CD4-positive, CD25-positive, alpha-beta regulatory T cell (primary cell): ENCODE measurements at regions not wholly inside any gene's neighbourhood (a gene's known extent, or its start where the extent isn't known, plus 50 kb on each side); places are given as distances from the start of the nearest gene placed in this dataset.
"Not testable (repeated sequence)": the region's sequence is repeated elsewhere in the genome, so short reads cannot be mapped to it uniquely, and the experiment has no call there.

ENCODE experiments used
- ATAC-seq, 2 donors: fragments of 150-1000 bp; cut with Tn5 transposase; one replicate each; pipeline ENCODE4 v1.10.0; 2021; ENCODE audit warnings: low read depth in 2 of 2, moderate number of reproducible peaks in 2 of 2, moderate library complexity in 1 of 2
- DNase-seq, 3 donors: peaks; one replicate each; pipeline versions ENCODE4 v3.0.0 to v3.0.0-alpha.2; 2012 to 2022; ENCODE audit warnings: mixed read lengths in 1 of 3
- H3K27ac ChIP-seq: one replicate; pipeline ENCODE4 v1.7.0; 2013; ENCODE audit warnings: mild to moderate bottlenecking, low read length; ENCODE audit not compliant: insufficient read depth, poor library complexity, severe bottlenecking
- H3K27me3 ChIP-seq: one replicate; pipeline ENCODE4 v1.7.0; 2013; ENCODE audit warnings: low read length; ENCODE audit not compliant: control insufficient read depth, insufficient read depth
- H3K36me3 ChIP-seq: one replicate; pipeline ENCODE4 v1.7.0; 2013; ENCODE audit warnings: mild to moderate bottlenecking, low read length, moderate library complexity; ENCODE audit not compliant: control insufficient read depth, insufficient read depth
- H3K4me1 ChIP-seq: 2 replicates; pipeline ENCODE4 v1.7.0; 2013; ENCODE audit warnings: mild to moderate bottlenecking, low read length; ENCODE audit not compliant: insufficient read depth, control insufficient read depth, poor library complexity, severe bottlenecking
- H3K4me3 ChIP-seq: one replicate; pipeline ENCODE4 v1.7.0; 2013; ENCODE audit warnings: low read depth, mild to moderate bottlenecking, low read length, moderate library complexity
- H3K9me3 ChIP-seq, 2 experiments: 1 replicate in 1 of 2; 2 replicates in 1 of 2; pipeline ENCODE4 v1.7.0; 2013; ENCODE audit warnings: low read length in 2 of 2, mild to moderate bottlenecking in 1 of 2, moderate library complexity in 1 of 2; ENCODE audit not compliant: control insufficient read depth in 2 of 2
- H3K27ac Mint-ChIP-seq, 3 donors: one replicate each; pipeline ENCODE4 v1.8.0; 2020 to 2022; ENCODE audit warnings: mild to moderate bottlenecking in 3 of 3, mixed read lengths in 3 of 3, moderate library complexity in 2 of 3
- H3K27me3 Mint-ChIP-seq: one replicate; pipeline ENCODE4 v1.8.0; 2022; ENCODE audit warnings: mild to moderate bottlenecking, mixed read lengths
- H3K36me3 Mint-ChIP-seq: one replicate; pipeline ENCODE4 v1.8.0; 2020; ENCODE audit warnings: mixed read lengths
- H3K4me1 Mint-ChIP-seq, 4 donors: one replicate each; pipeline ENCODE4 v1.8.0; 2020 to 2022; ENCODE audit warnings: mixed read lengths in 4 of 4, mild to moderate bottlenecking in 1 of 4
- H3K4me3 Mint-ChIP-seq, 4 donors: one replicate each; pipeline ENCODE4 v1.8.0; 2020 to 2022; ENCODE audit warnings: mild to moderate bottlenecking in 4 of 4, mixed read lengths in 4 of 4, moderate library complexity in 3 of 4
- H3K9me3 Mint-ChIP-seq, 7 donors: one replicate each; pipeline ENCODE4 v1.8.0; 2020 to 2022; ENCODE audit warnings: mixed read lengths in 7 of 7, mild to moderate bottlenecking in 3 of 7, moderate library complexity in 2 of 7

DNA sequence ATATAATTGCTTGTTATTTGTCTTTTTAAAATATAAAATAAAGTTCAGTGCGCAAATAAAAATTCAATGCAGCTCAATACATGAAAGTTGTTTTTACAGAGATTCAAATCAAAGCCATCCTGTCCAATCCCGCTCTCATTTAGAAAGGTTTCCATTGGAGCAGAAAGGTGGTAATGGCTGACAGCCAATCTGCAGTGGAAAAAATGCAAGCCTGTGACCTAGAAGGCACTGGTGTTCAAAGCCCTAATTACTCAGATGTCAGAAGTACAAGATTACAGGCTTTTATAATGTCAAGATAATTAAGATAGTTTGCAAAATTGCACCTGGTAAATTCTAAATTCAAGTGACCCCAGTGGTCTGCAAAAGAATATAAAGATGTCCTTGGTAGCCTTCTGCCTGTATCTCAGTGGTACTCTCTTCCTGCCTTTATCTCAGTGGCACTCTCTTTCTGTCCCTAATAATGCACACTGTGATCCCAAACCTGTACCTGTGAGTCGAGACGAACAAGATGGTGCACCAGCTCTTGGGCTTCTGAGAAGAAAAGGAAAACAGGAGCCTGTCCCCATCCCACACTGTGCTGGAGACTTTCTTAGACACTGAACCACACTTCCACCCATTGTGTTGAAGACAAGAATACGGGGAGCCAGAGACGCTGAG is 212.6 kb upstream of the FRG1 start:
- not testable (repeated sequence) for H3K9me3 Mint-ChIP-seq

GRCh38 chr4:189731989-189732388 is 208.7 kb upstream of the FRG1 start:
- not testable (repeated sequence) for H3K27ac Mint-ChIP-seq, H3K27me3 ChIP-seq, H3K36me3 Mint-ChIP-seq, H3K27me3 Mint-ChIP-seq, H3K4me1 Mint-ChIP-seq, DNase-seq, H3K4me3 ChIP-seq, H3K36me3 ChIP-seq, H3K9me3 ChIP-seq, H3K4me3 Mint-ChIP-seq, H3K27ac ChIP-seq, ATAC-seq, H3K4me1 ChIP-seq
- H3K9me3 Mint-ChIP-seq: peaks cover 2 to 11% (median 4%) of the 10 kb centered on the region in 7 donors

More for the DNA sequence above, 212.6 kb upstream of the FRG1 start:
- not testable (repeated sequence) for H3K4me3 ChIP-seq, H3K27me3 Mint-ChIP-seq, H3K4me1 ChIP-seq, H3K4me3 Mint-ChIP-seq, H3K27ac Mint-ChIP-seq, ATAC-seq, H3K27ac ChIP-seq, H3K4me1 Mint-ChIP-seq, H3K27me3 ChIP-seq, H3K9me3 ChIP-seq, H3K36me3 ChIP-seq, DNase-seq, H3K36me3 Mint-ChIP-seq

DNA sequence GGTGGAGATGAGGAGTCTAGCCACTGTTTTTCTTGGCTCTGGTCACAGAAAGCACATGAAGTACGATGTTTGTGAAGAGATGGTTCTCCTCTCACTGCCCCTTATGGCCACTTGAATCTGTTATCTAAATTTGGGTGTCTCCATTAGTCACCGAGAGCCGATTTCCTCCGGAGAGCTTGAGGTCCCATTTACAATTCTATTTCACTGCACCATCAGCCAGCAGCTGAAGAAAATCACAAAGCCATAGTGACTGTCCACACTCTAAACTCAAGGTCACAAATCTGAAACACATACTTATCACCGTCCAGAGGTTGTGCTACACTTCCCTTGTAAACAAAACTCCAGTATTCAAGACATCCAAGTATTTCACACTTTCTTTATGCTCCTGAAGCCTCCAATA is 207.2 kb upstream of the FRG1 start:
- H3K27me3 Mint-ChIP-seq: not testable (repeated sequence)

DNA sequence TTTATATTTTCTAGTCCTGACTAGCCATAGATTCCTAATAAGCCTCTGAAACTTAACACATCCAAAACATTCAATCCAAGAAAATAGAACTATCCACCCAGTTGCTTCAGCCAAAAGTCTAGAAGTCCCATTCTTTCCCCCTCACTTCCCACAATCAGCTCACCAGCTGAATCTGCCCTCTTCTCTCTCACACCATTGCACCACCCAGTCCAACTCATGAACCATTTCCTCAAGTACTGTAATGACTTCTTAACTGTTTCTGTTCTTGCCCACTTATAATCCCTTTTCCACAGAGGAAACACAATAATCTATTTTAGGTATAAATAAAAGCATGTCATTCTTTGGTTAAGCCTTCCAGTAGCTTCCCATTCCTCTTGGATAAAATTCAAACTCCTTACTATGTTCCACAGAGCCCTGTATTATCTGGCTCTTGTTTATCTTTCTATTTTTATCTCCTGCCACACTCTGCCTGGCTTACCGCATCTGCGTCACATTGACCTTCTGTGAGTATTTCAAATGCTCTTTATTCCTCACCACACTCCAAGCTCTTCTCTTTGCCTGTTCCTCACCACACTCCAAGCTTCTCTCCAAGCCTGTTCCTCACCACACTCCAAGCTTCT is 205.9 kb upstream of the FRG1 start:
- H3K27ac ChIP-seq, H3K27me3 ChIP-seq, H3K4me1 ChIP-seq, H3K9me3 ChIP-seq, H3K4me1 Mint-ChIP-seq, ATAC-seq, H3K27me3 Mint-ChIP-seq, H3K36me3 Mint-ChIP-seq, DNase-seq, H3K36me3 ChIP-seq, H3K27ac Mint-ChIP-seq, H3K4me3 Mint-ChIP-seq, H3K4me3 ChIP-seq: not testable (repeated sequence)
- H3K9me3 Mint-ChIP-seq: peaks cover 2 to 11% (median 6%) of the 10 kb centered on the region in 7 donors

More for the DNA sequence above, 207.2 kb upstream of the FRG1 start:
- peaks cover 2 to 11% (median 4%) of the 10 kb centered on the region in 7 donors for H3K9me3 Mint-ChIP-seq
- not testable (repeated sequence) for H3K27ac Mint-ChIP-seq, H3K36me3 ChIP-seq, H3K4me1 ChIP-seq, H3K27me3 ChIP-seq, H3K36me3 Mint-ChIP-seq, H3K9me3 ChIP-seq, H3K4me1 Mint-ChIP-seq, H3K27ac ChIP-seq, DNase-seq, H3K4me3 ChIP-seq, ATAC-seq, H3K4me3 Mint-ChIP-seq

GRCh38 chr4:189736656-189737055 is 204.0 kb upstream of the FRG1 start:
- H3K4me1 ChIP-seq, H3K27ac Mint-ChIP-seq, H3K9me3 ChIP-seq, H3K27me3 Mint-ChIP-seq, H3K4me1 Mint-ChIP-seq, H3K4me3 Mint-ChIP-seq, H3K36me3 Mint-ChIP-seq, H3K27me3 ChIP-seq, DNase-seq, H3K27ac ChIP-seq, H3K36me3 ChIP-seq, ATAC-seq, H3K4me3 ChIP-seq: not testable (repeated sequence)
- H3K9me3 Mint-ChIP-seq: peaks cover 2 to 11% (median 10%) of the 10 kb centered on the region in 7 donors

GRCh38 chr4:189740118-189740517 is 200.6 kb upstream of the FRG1 start:
- DNase-seq, H3K27ac ChIP-seq, H3K4me3 Mint-ChIP-seq, H3K4me1 Mint-ChIP-seq, ATAC-seq, H3K36me3 Mint-ChIP-seq, H3K4me1 ChIP-seq, H3K9me3 ChIP-seq, H3K36me3 ChIP-seq, H3K4me3 ChIP-seq, H3K27me3 Mint-ChIP-seq, H3K27ac Mint-ChIP-seq, H3K27me3 ChIP-seq: not testable (repeated sequence)
- peaks cover 0 to 24% (median 3%) of the 10 kb centered on the region in 7 donors for H3K9me3 Mint-ChIP-seq

GRCh38 chr4:189740873-189741272 is 199.8 kb upstream of the FRG1 start:
- Histone ChIP-seq H3K4me3 (no peak overlapping the region), H3K4me1 (no peaks in the 10 kb centered on the region), H3K27ac (no peak overlapping the region), H3K36me3 (no peaks in the 10 kb centered on the region), H3K9me3 (no peaks in the 10 kb centered on the region), H3K27me3 (no peaks in the 10 kb centered on the region)
- H3K9me3 Mint-ChIP-seq: peaks cover 0 to 24% (median 3%) of the 10 kb centered on the region in 7 donors
- no peak overlapping the region for H3K4me3 Mint-ChIP-seq
- no peak overlapping the region for H3K27ac Mint-ChIP-seq
- H3K27me3 Mint-ChIP-seq: no peaks in the 10 kb centered on the region
- ATAC-seq (no peak), DNase-seq (no peak)
- H3K4me1 Mint-ChIP-seq: no peaks in the 10 kb centered on the region
- no peaks in the 10 kb centered on the region for H3K36me3 Mint-ChIP-seq

DNA sequence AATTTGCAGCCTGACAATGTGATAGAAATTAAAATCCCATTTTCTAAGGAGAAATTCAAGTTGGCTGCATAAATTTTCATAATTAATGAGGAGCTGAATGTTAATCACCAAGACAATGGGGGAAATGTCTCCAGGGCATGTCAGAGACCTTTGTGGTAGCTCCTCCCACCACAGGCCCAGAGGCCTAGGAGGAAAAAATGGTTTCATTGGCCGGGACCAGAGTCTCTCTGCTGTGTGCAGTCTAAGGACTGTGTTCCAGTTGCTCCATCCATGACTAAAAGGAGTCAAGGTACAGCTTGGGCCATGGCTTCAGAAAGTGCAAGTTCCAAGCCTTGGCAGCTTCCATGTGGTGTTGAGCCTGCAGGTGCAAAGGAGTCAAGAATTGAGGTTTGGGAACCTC is 187.6 kb upstream of the FRG1 start:
- not testable (repeated sequence) for H3K4me1 ChIP-seq, H3K27ac ChIP-seq, H3K4me3 Mint-ChIP-seq, H3K27me3 ChIP-seq, H3K27ac Mint-ChIP-seq, ATAC-seq, H3K36me3 Mint-ChIP-seq, H3K4me1 Mint-ChIP-seq, H3K27me3 Mint-ChIP-seq, H3K9me3 ChIP-seq, H3K4me3 ChIP-seq, DNase-seq, H3K36me3 ChIP-seq
- peaks cover 0 to 15% (median 0%) of the 10 kb centered on the region in 7 donors for H3K9me3 Mint-ChIP-seq
